ENCODE measurements at regions not wholly inside any gene's neighbourhood (a gene's known extent, or its start where the extent isn't known, plus 50 kb on each side); places are given as distances from the start of the nearest gene placed in this dataset.
A peak's percentile ranks its signal among the peaks of the same experiment; 100 is the strongest.

- Histone ChIP-seq H3K36me3 (ENCODE audit: control insufficient read depth, insufficient read depth, low read length, severe bottlenecking) (no peaks in the 10 kb centered on the region), H3K4me1 (ENCODE audit: control insufficient read depth, insufficient read depth, low read length) (peaks cover 18% of the 10 kb centered on the region), H3K4me3 (ENCODE audit: low read length) (no peak overlapping the region), H3K9ac (ENCODE audit: low read length) (no peak overlapping the region), H3K9me3 (ENCODE audit: control insufficient read depth, low read length) (no peaks in the 10 kb centered on the region), H3K27me3 (replicated peaks; ENCODE audit: control insufficient read depth, insufficient read depth, low read length) (no peaks in the 10 kb centered on the region)
- peak; percentile 19 for DNase-seq (ENCODE audit: low read depth)
Measured at GRCh38 chr2:18792226-18792629, 202.9 kb upstream of the NT5C1B start.

DNA sequence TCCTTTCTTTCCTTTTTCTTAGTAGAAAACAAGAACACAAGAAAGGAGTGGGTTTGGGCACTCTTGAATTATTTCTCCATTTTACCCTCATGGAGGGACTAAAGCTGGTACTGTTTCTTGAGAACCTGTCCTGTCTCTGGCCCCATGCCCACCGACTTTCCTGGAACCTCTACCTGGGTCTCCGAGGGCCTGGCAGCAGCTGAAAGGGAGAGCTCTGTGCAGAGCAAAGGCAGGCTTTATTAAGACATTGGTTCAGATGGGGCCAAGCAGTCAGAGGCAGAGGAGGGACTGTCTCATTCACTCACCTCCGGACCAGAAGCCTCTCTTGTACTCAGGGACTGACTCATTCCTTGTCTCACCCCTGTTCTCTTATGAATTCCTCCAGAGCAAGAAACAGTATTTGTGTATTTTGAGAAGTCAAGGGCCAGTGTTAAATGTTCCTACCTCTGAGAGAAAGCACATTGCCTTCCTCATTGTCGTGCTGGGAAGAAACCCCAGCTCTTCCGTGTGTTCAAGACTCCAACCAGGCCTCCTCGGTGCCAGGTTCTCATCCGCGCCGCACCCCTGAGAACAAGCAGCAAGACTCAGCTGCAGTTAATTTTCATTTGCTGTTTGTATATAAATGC, 201.9 kb upstream of the NT5C1B start:
- Histone ChIP-seq H3K36me3 (ENCODE audit: control insufficient read depth, insufficient read depth, low read length, severe bottlenecking) (no peaks in the 10 kb centered on the region), H3K27me3 (replicated peaks; ENCODE audit: control insufficient read depth, insufficient read depth, low read length) (no peaks in the 10 kb centered on the region), H3K9me3 (ENCODE audit: control insufficient read depth, low read length) (no peaks in the 10 kb centered on the region), H3K4me1 (ENCODE audit: control insufficient read depth, insufficient read depth, low read length) (peaks cover 18% of the 10 kb centered on the region), H3K9ac (ENCODE audit: low read length) (no peak overlapping the region), H3K4me3 (ENCODE audit: low read length) (no peak overlapping the region)
- DNase-seq (ENCODE audit: low read depth): peak; percentile 40

DNA sequence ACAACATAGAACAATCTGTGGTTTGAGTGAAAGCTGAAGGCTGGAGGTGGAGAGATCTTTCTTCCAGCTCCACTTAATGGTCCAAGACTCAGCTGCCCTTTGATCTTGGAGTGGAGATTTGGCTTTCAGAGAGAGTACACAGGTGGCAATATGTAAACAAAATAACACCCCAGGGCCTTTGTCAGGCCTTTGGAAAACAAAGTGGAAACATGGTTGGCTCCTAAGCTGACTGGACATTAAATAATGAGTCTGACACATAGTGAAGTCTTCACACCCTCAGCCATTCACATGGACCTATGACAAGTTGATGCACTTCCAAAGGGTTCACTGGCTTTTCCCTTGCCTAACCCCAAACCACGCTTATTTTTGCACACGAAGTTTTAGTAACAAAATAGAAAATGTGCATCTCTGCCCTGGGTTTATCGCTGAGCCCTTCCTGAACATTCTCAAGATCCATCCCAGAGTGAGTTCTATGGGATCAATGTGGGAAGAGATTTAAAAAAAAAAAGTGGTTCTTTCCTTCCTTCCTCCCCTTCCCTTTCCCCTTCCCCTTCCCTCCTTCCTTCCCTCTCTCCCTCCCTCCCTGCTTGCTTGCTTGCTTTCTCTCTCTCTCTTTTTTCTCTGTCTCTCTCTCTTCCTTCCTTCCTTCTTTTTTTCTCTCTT, 201.3 kb upstream of the NT5C1B start:
- Histone ChIP-seq H3K4me1 (ENCODE audit: control insufficient read depth, insufficient read depth, low read length) (peaks cover 15% of the 10 kb centered on the region), H3K4me3 (ENCODE audit: low read length) (no peak overlapping the region), H3K36me3 (ENCODE audit: control insufficient read depth, insufficient read depth, low read length, severe bottlenecking) (no peaks in the 10 kb centered on the region), H3K27me3 (replicated peaks; ENCODE audit: control insufficient read depth, insufficient read depth, low read length) (no peaks in the 10 kb centered on the region), H3K9ac (ENCODE audit: low read length) (no peak overlapping the region), H3K9me3 (ENCODE audit: control insufficient read depth, low read length) (no peaks in the 10 kb centered on the region)
- no peak for DNase-seq (ENCODE audit: low read depth)

GRCh38 chr2:18788592-18788991, 199.2 kb upstream of the NT5C1B start:
- no peak for DNase-seq (ENCODE audit: low read depth)
- no peaks in the 10 kb centered on the region for H3K36me3 ChIP-seq (ENCODE audit: control insufficient read depth, insufficient read depth, low read length, severe bottlenecking)
- H3K9me3 ChIP-seq (ENCODE audit: control insufficient read depth, low read length): peaks cover 9% of the 10 kb centered on the region
- H3K9ac ChIP-seq (ENCODE audit: low read length): no peak overlapping the region
- H3K4me3 ChIP-seq (ENCODE audit: low read length): no peak overlapping the region
- H3K4me1 ChIP-seq (ENCODE audit: control insufficient read depth, insufficient read depth, low read length): peaks cover 14% of the 10 kb centered on the region
- no peaks in the 10 kb centered on the region for H3K27me3 ChIP-seq (replicated peaks; ENCODE audit: control insufficient read depth, insufficient read depth, low read length)

GRCh38 chr2:18787726-18788125, 198.4 kb upstream of the NT5C1B start:
- Histone ChIP-seq H3K27me3 (replicated peaks; ENCODE audit: control insufficient read depth, insufficient read depth, low read length) (no peaks in the 10 kb centered on the region), H3K4me3 (ENCODE audit: low read length) (no peak overlapping the region), H3K36me3 (ENCODE audit: control insufficient read depth, insufficient read depth, low read length, severe bottlenecking) (no peaks in the 10 kb centered on the region), H3K4me1 (ENCODE audit: control insufficient read depth, insufficient read depth, low read length) (peaks cover 10% of the 10 kb centered on the region), H3K9ac (ENCODE audit: low read length) (no peak overlapping the region), H3K9me3 (ENCODE audit: control insufficient read depth, low read length) (peaks cover 9% of the 10 kb centered on the region)
- DNase-seq (ENCODE audit: low read depth): no peak

DNA sequence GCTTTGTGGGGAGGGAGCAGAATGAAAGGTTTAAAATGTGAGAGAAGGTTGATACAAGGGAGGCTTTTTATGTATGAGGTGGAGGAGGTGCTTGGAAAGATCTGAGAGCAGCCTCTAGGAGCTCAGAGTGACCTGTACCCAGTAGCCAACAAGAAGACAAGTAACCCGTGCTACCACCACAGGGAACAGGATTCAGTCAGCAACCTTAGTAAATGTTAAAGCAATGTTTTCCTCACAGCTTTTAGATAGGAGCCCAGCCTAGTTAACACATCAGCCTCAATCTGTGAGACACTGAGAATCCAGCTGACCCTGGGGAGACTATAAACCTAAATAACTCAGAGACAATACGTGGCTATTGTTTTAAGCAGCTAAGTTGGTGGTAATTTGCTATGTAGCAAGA, 194.9 kb upstream of the NT5C1B start:
- Histone ChIP-seq H3K9ac (ENCODE audit: low read length) (no peak overlapping the region), H3K36me3 (ENCODE audit: control insufficient read depth, insufficient read depth, low read length, severe bottlenecking) (no peaks in the 10 kb centered on the region), H3K4me3 (ENCODE audit: low read length) (no peak overlapping the region), H3K4me1 (ENCODE audit: control insufficient read depth, insufficient read depth, low read length) (peaks cover 3% of the 10 kb centered on the region), H3K27me3 (replicated peaks; ENCODE audit: control insufficient read depth, insufficient read depth, low read length) (no peaks in the 10 kb centered on the region), H3K9me3 (ENCODE audit: control insufficient read depth, low read length) (peaks cover 9% of the 10 kb centered on the region)
- DNase-seq (ENCODE audit: low read depth): no peak

GRCh38 chr2:18781541-18782280, 192.3 kb upstream of the NT5C1B start:
- no peaks in the 10 kb centered on the region for H3K27me3 ChIP-seq (replicated peaks; ENCODE audit: control insufficient read depth, insufficient read depth, low read length)
- H3K4me3 ChIP-seq (ENCODE audit: low read length): no peak overlapping the region
- no peak overlapping the region for H3K9ac ChIP-seq (ENCODE audit: low read length)

GRCh38 chr2:18777250-18777812, 188.0 kb upstream of the NT5C1B start:
- no peak overlapping the region for H3K9ac ChIP-seq (ENCODE audit: low read length)
- H3K27me3 ChIP-seq (replicated peaks; ENCODE audit: control insufficient read depth, insufficient read depth, low read length): no peaks in the 10 kb centered on the region
- no peaks in the 10 kb centered on the region for H3K9me3 ChIP-seq (ENCODE audit: control insufficient read depth, low read length)
- DNase-seq (ENCODE audit: low read depth): no peak
- no peak overlapping the region for H3K4me3 ChIP-seq (ENCODE audit: low read length)
- no peaks in the 10 kb centered on the region for H3K36me3 ChIP-seq (ENCODE audit: control insufficient read depth, insufficient read depth, low read length, severe bottlenecking)
- no peaks in the 10 kb centered on the region for H3K4me1 ChIP-seq (ENCODE audit: control insufficient read depth, insufficient read depth, low read length)

More at GRCh38 chr2:18781541-18782280, 192.3 kb upstream of the NT5C1B start:
- DNase-seq (ENCODE audit: low read depth): no peak
- Histone ChIP-seq H3K9me3 (ENCODE audit: control insufficient read depth, low read length) (peaks cover 9% of the 10 kb centered on the region), H3K4me1 (ENCODE audit: control insufficient read depth, insufficient read depth, low read length) (no peaks in the 10 kb centered on the region), H3K36me3 (ENCODE audit: control insufficient read depth, insufficient read depth, low read length, severe bottlenecking) (no peaks in the 10 kb centered on the region)

GRCh38 chr2:18771212-18771611, 181.8 kb upstream of the NT5C1B start:
- no peak for DNase-seq (ENCODE audit: low read depth)
- no peaks in the 10 kb centered on the region for H3K36me3 ChIP-seq (ENCODE audit: control insufficient read depth, insufficient read depth, low read length, severe bottlenecking)
- no peak overlapping the region for H3K4me3 ChIP-seq (ENCODE audit: low read length)
- no peaks in the 10 kb centered on the region for H3K27me3 ChIP-seq (replicated peaks; ENCODE audit: control insufficient read depth, insufficient read depth, low read length)
- peaks cover 4% of the 10 kb centered on the region for H3K9me3 ChIP-seq (ENCODE audit: control insufficient read depth, low read length)
- no peaks in the 10 kb centered on the region for H3K4me1 ChIP-seq (ENCODE audit: control insufficient read depth, insufficient read depth, low read length)
- no peak overlapping the region for H3K9ac ChIP-seq (ENCODE audit: low read length)

- H3K9ac ChIP-seq (ENCODE audit: low read length): no peak overlapping the region
- peaks cover 17% of the 10 kb centered on the region for H3K4me1 ChIP-seq (ENCODE audit: control insufficient read depth, insufficient read depth, low read length)
- peak; percentile 62 for DNase-seq (ENCODE audit: low read depth)
- H3K27me3 ChIP-seq (replicated peaks; ENCODE audit: control insufficient read depth, insufficient read depth, low read length): no peaks in the 10 kb centered on the region
- H3K4me3 ChIP-seq (ENCODE audit: low read length): no peak overlapping the region
- H3K9me3 ChIP-seq (ENCODE audit: control insufficient read depth, low read length): peaks cover 4% of the 10 kb centered on the region
- H3K36me3 ChIP-seq (ENCODE audit: control insufficient read depth, insufficient read depth, low read length, severe bottlenecking): no peaks in the 10 kb centered on the region
Measured at GRCh38 chr2:18763338-18763737, 174.0 kb upstream of the NT5C1B start.

GRCh38 chr2:18762667-18763066, 173.3 kb upstream of the NT5C1B start:
- H3K9ac ChIP-seq (ENCODE audit: low read length): no peak overlapping the region
- H3K36me3 ChIP-seq (ENCODE audit: control insufficient read depth, insufficient read depth, low read length, severe bottlenecking): no peaks in the 10 kb centered on the region
- no peaks in the 10 kb centered on the region for H3K27me3 ChIP-seq (replicated peaks; ENCODE audit: control insufficient read depth, insufficient read depth, low read length)
- peak; percentile 53 for DNase-seq (ENCODE audit: low read depth)
- H3K4me3 ChIP-seq (ENCODE audit: low read length): no peak overlapping the region
- H3K4me1 ChIP-seq (ENCODE audit: control insufficient read depth, insufficient read depth, low read length): peaks cover 17% of the 10 kb centered on the region
- H3K9me3 ChIP-seq (ENCODE audit: control insufficient read depth, low read length): peaks cover 4% of the 10 kb centered on the region

All from adipocyte (in vitro differentiated cells).